Ecto neural progenitor cell (in vitro differentiated cells): ENCODE measurements at regions not wholly inside any gene's neighbourhood (a gene's known extent, or its start where the extent isn't known, plus 50 kb on each side); places are given as distances from the start of the nearest gene placed in this dataset.

ENCODE experiments used
- DNase-seq: peaks from one replicate; pipeline ENCODE4 v3.0.0-alpha.2; 2018; ENCODE audit warnings: low spot score

GRCh38 chr10:78742730-78743615, 325.8 kb upstream of the ZMIZ1 start:
- no peak for DNase-seq

- no peak for DNase-seq
Observed at GRCh38 chr10:78744056-78744455, 324.7 kb upstream of the ZMIZ1 start.

GRCh38 chr10:78744491-78745090, 324.2 kb upstream of the ZMIZ1 start:
- DNase-seq = no peak

- DNase-seq = no peak
Observed at GRCh38 chr10:78745441-78745840, 323.3 kb upstream of the ZMIZ1 start.

GRCh38 chr10:78746155-78746763, 322.5 kb upstream of the ZMIZ1 start:
- no peak for DNase-seq

DNA sequence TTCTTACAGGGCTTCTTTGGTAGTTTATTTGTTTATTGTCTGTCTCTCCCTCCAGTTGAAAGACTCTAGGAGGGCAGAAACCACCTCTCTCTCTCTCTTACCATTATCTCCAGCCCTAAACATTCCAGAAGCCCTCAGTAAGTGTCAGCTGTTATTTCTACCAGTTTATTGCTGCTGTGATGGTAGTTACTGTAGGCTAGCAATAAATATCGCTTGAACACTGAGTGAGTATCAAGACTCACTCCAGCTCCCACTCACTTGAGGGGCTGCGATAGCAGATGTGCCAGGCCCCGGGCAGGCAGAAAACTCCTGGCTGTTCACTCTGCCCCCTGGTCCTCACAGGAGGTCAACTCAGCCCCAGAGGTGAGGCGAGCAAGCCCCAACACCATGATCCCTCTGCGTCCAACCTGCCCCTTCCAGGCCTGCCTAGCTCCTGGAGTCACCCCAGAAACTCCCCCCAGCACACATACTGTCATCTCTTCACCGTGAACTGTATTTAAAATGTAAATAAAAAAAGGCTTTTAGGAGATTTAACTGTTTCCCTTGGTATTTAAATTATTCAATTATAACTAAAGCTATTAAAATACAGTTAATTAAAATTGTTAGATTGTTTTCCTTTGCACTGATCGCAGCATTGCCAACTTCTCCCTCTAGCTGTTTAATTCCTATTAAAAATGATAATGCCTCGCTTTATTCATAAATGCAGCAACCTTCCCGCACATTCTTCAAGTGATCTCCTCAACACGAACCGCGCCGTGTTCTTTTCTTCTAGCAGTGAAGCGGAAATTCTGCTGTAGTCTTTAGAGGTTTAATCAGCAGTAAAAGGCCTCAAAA, 321.1 kb upstream of the ZMIZ1 start:
- no peak for DNase-seq

DNA sequence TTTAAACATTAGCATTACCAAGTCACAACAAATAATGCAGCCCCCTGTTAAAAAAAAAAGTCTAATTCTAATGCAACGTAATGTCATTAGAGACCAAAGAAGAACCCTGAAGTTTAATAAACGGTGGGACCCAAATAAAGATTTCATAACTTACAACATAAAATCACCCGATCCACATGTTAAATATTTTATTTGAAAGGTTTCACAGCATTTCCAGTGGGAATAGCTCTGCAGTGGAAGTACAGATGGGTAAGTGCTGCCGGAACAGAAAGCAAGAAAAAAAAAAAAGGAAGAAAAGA, 320.6 kb upstream of the ZMIZ1 start:
- DNase-seq = no peak

GRCh38 chr10:78749200-78749599, 319.6 kb upstream of the ZMIZ1 start:
- no peak for DNase-seq

- no peak for DNase-seq
Observed at GRCh38 chr10:78749898-78750297, 318.9 kb upstream of the ZMIZ1 start.

- DNase-seq = no peak
Observed at GRCh38 chr10:78750418-78750817, 318.3 kb upstream of the ZMIZ1 start.

- DNase-seq = no peak
Observed at GRCh38 chr10:78751716-78752115, 317.1 kb upstream of the ZMIZ1 start.

DNA sequence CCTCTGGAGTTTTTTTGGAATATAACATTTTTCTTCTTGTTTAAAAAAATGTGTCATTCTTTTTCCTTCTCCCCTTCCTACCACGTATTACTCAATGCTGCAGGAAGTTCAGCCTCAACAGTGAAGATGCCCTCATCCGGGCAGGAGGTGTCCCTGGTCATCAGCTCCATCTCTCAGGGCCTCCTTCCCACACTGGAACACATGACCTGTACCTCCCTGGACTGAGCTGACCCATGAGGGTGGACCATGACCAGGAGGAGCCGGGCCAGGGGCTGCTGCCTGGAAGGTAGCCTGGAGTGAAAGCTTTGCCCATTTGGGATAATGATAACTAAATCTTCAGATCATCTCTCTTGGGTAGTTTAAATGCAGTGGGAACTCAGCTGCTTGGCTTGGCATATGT, 316.5 kb upstream of the ZMIZ1 start:
- no peak for DNase-seq

- no peak for DNase-seq
Observed at GRCh38 chr10:78752708-78753107, 316.1 kb upstream of the ZMIZ1 start.

DNA sequence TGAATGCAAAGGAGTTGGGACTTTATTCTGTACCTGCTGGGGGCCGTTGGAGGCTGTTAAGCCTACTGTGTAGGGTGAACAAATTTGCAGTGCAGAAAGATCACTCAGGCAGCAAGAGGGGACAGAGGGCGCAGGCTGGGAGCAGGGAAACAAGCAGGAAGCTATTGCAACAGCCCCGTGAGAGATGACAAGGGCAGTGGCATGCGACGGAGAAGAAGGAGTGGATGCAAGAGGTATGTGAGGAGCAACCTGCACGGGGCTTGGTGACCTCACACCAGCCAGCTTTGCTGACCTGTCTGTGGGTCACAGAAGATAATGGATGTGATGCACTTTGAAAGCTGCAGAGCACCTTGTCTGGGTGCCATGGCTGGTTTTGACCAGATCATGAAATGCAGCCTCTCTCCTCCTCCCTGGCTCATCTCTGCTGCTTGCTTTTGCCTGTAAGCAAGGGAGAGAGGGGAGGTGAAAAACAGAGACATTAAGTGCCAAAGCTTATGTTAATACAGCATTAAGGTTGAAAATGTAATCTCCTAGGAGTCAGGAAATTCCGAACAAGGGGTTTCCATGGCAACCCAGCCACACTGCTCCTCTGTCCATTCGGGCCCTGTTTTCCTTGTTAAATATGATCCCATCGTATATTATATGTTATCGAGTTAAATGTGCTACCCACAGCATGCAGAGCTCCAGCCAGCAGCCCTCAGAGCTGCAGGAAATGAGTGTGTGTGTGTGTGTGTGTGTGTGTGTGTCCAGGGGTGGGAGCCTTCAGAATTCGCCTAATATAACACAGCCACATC, 314.3 kb upstream of the ZMIZ1 start:
- DNase-seq = no peak

DNA sequence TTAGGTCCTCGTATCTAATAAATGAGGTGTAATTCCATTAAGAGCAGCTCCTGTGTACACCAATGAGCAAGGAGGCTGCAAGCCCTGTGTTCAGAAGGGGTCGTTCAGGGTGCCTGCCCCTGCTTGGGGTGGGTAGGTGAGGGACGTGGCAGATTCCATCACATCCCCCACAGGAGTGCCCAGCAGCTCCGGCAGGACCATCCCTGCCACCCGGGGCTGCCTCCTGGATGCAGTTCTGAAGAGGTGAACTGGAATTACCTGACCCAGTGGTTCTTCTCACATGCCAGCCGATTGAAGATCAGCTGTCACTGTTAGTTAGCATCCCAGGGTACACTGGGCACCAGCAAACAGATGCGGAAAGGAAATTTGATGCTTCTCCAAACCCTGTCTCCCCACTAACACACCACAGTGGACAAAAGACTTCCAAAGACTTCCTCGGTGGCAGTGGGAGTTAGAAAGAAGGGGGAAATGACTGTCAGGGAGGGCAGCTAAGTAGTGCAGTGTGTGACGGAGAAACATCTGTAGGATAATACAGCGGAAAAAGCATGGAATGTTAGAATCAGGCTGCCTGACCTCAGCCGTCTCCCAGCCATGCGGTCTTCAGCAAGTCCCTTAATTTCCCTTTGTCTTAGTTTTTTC, 313.6 kb upstream of the ZMIZ1 start:
- no peak for DNase-seq

DNA sequence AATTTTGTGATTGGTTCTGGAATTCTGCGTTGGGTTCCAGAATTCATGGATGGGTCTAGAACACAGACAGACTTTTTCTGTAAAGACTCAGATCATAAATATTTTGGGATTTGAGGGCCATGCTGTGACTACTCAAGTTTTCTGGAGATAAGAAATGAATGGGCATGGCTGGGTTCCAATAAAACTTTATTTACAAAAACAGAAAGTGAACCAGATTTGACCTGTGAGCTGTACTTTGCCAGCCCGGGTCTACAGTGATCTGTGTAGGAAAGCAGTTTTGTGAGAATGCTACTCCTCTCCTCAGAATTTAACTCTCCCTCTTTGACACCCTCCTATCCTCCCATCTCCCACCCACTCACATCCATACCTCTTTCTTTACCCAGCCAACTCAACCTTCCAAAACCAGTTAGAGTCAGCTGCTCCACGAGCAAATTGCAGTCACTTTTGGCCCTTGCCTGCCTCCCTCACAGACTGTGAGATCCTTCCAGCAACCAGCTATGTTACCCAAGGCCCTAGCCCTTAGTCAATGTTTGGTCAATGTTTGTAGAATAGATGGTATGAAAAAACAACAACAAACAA, 312.8 kb upstream of the ZMIZ1 start:
- no peak for DNase-seq

DNA sequence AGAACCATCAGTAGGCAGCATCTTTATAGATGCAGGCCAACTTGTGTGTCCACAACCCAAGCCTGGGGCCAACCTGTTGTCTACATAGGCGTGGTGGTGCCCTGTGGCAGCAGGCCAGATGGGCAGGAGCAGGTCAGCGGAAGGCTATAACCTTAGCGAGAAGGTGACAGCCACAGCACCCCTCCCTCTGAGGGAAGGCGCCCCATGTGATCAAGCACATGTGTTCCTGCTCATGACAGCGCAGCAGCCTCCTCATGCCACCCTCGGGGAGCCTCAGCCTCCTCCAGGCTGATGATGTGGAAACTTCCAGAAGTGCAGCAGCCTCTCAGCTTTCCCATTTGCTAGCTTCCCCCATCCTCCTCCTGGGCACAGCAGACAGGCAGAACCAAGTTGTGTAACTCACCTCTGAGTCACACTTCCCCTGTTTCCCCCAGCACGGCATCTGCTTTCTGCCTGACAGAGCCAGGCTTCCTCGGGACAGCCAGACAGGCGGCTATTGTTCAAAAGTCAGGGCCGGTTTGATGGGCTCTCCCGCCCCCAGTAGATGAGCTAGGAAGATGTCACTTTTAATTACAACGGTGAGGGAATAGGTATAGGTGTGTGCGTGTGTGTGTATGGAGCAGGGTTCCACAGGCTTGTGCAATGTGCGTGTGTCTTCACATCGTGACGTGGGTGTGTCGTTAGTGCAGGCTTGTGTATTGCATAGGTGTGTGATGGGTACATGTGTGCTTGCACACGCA, 312.0 kb upstream of the ZMIZ1 start:
- no peak for DNase-seq

GRCh38 chr10:78757344-78757925, 311.3 kb upstream of the ZMIZ1 start:
- no peak for DNase-seq

- no peak for DNase-seq
Observed at GRCh38 chr10:78758176-78758575, 310.6 kb upstream of the ZMIZ1 start.
